ENCODE measurements at regions not wholly inside any gene's neighbourhood (a gene's known extent, or its start where the extent isn't known, plus 50 kb on each side); places are given as distances from the start of the nearest gene placed in this dataset.
"Not testable (repeated sequence)": the region's sequence is repeated elsewhere in the genome, so short reads cannot be mapped to it uniquely, and the experiment has no call there.

- not testable (repeated sequence) for H3K27ac ChIP-seq (ENCODE audit: insufficient read length, low read depth, low read length); H3K9ac ChIP-seq (ENCODE audit: extremely low read depth, insufficient read length, low read length); DNase-seq; H3K4me2 ChIP-seq (ENCODE audit: insufficient read depth, insufficient read length, low read length); H2BK12ac ChIP-seq (ENCODE audit: insufficient read length, low read depth, low read length); H3K79me1 ChIP-seq (ENCODE audit: insufficient read depth, low read depth, low read length, poor library complexity, severe bottlenecking); H3K23ac ChIP-seq (ENCODE audit: insufficient read length, low read depth, low read length); H3K4me1 Mint-ChIP-seq; H3K4ac ChIP-seq (ENCODE audit: low read depth, low read length); H3K4me3 Mint-ChIP-seq; H4K5ac ChIP-seq (ENCODE audit: insufficient read length, low read depth, low read length); H3K27me3 ChIP-seq (ENCODE audit: insufficient read depth, low read length); H4K91ac ChIP-seq (ENCODE audit: insufficient read length, low read depth, low read length); H3K56ac ChIP-seq (ENCODE audit: insufficient read length, low read depth, low read length); H3K27ac Mint-ChIP-seq; H3K4me1 ChIP-seq (ENCODE audit: insufficient read depth, low read length); H3K9me3 ChIP-seq (ENCODE audit: control insufficient read depth, low read depth, low read length); H3K79me2 ChIP-seq (ENCODE audit: insufficient read depth, low read length); H3K18ac ChIP-seq (ENCODE audit: insufficient read length, low read depth, low read length); H3K23me2 ChIP-seq (ENCODE audit: insufficient read length, low read depth, low read length, poor library complexity, severe bottlenecking); H2BK120ac ChIP-seq (ENCODE audit: low read depth, low read length, poor library complexity, severe bottlenecking); H3T11ph ChIP-seq (ENCODE audit: low read length); H3K27me3 Mint-ChIP-seq (ENCODE audit: low read depth); H3K36me3 Mint-ChIP-seq (ENCODE audit: insufficient read depth in 1 of 3, low read depth in 3 of 3); H2BK20ac ChIP-seq (ENCODE audit: low read depth, low read length, poor library complexity, severe bottlenecking); H2BK15ac ChIP-seq (ENCODE audit: low read depth, low read length); H3K9me3 Mint-ChIP-seq; H2AFZ ChIP-seq (ENCODE audit: low read length); H3K14ac ChIP-seq (ENCODE audit: insufficient read depth, low read length); H2AK5ac ChIP-seq (ENCODE audit: insufficient read length, low read length); H4K8ac ChIP-seq (replicated peaks; ENCODE audit: insufficient read length, low read depth, low read length); H4K20me1 ChIP-seq (ENCODE audit: control insufficient read depth, insufficient read depth, insufficient read length); H2BK5ac ChIP-seq (ENCODE audit: insufficient read length, low read length)
- WGBS (ENCODE audit: extremely low coverage, insufficient read length, low lambda C conversion rate) = no CpG with 5 or more reads among the region's 6 CpGs
Observed at GRCh38 chr2:111509225-111509869, 374.6 kb downstream of the ANAPC1 start.

- H3K9ac ChIP-seq (ENCODE audit: extremely low read depth, insufficient read length, low read length); H2BK15ac ChIP-seq (ENCODE audit: low read depth, low read length); H3K27me3 ChIP-seq (ENCODE audit: insufficient read depth, low read length); H3K27ac Mint-ChIP-seq; H3K79me1 ChIP-seq (ENCODE audit: insufficient read depth, low read depth, low read length, poor library complexity, severe bottlenecking); H3K14ac ChIP-seq (ENCODE audit: insufficient read depth, low read length); H2BK12ac ChIP-seq (ENCODE audit: insufficient read length, low read depth, low read length); H2BK120ac ChIP-seq (ENCODE audit: low read depth, low read length, poor library complexity, severe bottlenecking); H3K23ac ChIP-seq (ENCODE audit: insufficient read length, low read depth, low read length); H2AFZ ChIP-seq (ENCODE audit: low read length); H3K18ac ChIP-seq (ENCODE audit: insufficient read length, low read depth, low read length); H4K5ac ChIP-seq (ENCODE audit: insufficient read length, low read depth, low read length); H3K79me2 ChIP-seq (ENCODE audit: insufficient read depth, low read length); H2BK5ac ChIP-seq (ENCODE audit: insufficient read length, low read length); H4K91ac ChIP-seq (ENCODE audit: insufficient read length, low read depth, low read length); H3K4ac ChIP-seq (ENCODE audit: low read depth, low read length); H3K27ac ChIP-seq (ENCODE audit: insufficient read length, low read depth, low read length); H2BK20ac ChIP-seq (ENCODE audit: low read depth, low read length, poor library complexity, severe bottlenecking); H3K56ac ChIP-seq (ENCODE audit: insufficient read length, low read depth, low read length); H3K4me3 Mint-ChIP-seq; H3K27me3 Mint-ChIP-seq (ENCODE audit: low read depth); H4K8ac ChIP-seq (replicated peaks; ENCODE audit: insufficient read length, low read depth, low read length); H3K23me2 ChIP-seq (ENCODE audit: insufficient read length, low read depth, low read length, poor library complexity, severe bottlenecking); H2AK5ac ChIP-seq (ENCODE audit: insufficient read length, low read length); H3K9me3 ChIP-seq (ENCODE audit: control insufficient read depth, low read depth, low read length); DNase-seq; H3K9me3 Mint-ChIP-seq; H3K4me1 Mint-ChIP-seq; H4K20me1 ChIP-seq (ENCODE audit: control insufficient read depth, insufficient read depth, insufficient read length); H3K4me1 ChIP-seq (ENCODE audit: insufficient read depth, low read length); H3T11ph ChIP-seq (ENCODE audit: low read length); H3K36me3 Mint-ChIP-seq (ENCODE audit: insufficient read depth in 1 of 3, low read depth in 3 of 3); H3K4me2 ChIP-seq (ENCODE audit: insufficient read depth, insufficient read length, low read length): not testable (repeated sequence)
- no CpG with 5 or more reads among the region's 6 CpGs for WGBS (ENCODE audit: extremely low coverage, insufficient read length, low lambda C conversion rate)
Observed at GRCh38 chr2:111510384-111510783, 373.6 kb downstream of the ANAPC1 start.

All from H9 (cell line).